Hindlimb muscle (tissue), 1 donor: ENCODE measurements at regions not wholly inside any gene's neighbourhood (a gene's known extent, or its start where the extent isn't known, plus 50 kb on each side); places are given as distances from the start of the nearest gene placed in this dataset.

Experiments
- DNase-seq: peaks from one replicate; pipeline ENCODE4 v3.0.0-alpha.2; 2013

DNA sequence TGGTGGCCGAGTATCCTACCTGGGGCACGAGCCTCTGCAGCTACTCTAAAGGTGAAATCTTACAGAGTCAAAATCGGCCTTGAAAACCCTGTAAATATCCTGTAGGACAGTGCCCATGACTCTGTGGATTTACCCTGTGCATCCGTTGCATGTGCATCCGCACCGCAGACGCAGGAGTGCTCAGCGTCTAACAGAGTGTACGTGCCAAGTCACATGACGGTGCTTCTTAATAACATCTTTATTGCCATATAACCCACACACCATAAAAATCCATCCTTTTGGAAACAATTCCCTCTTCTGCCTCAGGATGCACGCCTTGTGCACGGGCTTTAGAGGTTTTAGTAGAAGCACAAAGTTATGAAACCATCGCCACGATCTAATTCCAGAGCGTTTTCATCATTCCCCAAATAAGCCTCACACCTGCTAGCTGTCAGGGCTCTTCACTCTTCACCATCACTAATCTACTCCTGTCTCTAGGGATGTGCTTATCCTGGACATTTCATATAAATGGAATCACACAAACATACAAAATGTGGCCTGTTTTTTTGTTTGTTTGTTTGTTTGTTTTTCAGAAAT, 384.5 kb upstream of the SULF2 start:
- DNase-seq: no peak

DNA sequence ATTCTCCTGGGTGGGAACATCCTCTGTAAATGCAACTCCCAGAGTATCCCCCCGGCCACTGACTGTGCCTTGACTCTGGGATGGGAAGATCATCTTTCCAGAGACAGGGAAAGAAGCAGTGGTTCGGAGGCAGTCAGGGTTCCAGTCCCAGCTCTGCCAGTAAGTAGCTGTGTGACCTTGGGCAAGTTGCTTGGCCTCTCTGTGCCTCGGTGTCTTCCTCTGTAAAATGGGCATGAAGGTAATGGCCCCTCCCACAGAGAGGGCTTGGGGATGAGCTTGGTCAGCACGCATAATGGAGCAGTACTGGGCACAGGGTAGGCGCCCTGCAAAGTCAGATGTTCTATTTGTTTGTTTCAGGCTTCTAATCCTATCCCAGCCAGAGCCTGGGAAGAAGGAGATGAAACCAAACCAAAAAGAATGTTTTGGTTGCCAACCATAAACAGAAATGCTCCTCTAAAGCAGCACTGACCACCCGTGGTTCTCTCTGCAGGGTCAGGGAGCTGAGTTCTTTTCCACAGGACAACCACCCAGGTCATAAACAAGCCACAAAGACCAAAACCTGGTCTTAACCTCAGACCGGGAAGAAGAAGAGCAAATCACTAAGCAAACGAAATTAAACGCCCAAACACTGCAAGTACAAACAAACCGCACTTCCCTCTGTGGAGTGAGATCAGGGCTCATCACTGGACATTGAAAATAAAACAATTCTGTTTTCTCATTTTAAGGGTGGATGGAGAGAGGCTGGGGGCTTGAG, 381.0 kb upstream of the SULF2 start:
- no peak for DNase-seq

DNA sequence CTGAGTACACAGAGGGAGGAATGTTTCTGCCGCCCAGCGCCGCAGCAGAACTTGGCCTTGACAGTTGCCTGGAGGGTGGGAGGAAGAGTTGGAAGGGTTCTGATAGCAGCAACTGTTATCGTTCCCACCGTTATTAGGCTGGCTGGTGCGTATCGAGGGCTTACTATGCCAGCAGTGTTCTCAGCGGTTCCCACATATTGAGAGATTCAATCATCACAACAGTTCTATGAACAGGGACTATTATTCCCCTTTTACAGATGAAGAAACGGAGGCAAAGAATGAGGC, 380.1 kb upstream of the SULF2 start:
- DNase-seq: no peak

DNA sequence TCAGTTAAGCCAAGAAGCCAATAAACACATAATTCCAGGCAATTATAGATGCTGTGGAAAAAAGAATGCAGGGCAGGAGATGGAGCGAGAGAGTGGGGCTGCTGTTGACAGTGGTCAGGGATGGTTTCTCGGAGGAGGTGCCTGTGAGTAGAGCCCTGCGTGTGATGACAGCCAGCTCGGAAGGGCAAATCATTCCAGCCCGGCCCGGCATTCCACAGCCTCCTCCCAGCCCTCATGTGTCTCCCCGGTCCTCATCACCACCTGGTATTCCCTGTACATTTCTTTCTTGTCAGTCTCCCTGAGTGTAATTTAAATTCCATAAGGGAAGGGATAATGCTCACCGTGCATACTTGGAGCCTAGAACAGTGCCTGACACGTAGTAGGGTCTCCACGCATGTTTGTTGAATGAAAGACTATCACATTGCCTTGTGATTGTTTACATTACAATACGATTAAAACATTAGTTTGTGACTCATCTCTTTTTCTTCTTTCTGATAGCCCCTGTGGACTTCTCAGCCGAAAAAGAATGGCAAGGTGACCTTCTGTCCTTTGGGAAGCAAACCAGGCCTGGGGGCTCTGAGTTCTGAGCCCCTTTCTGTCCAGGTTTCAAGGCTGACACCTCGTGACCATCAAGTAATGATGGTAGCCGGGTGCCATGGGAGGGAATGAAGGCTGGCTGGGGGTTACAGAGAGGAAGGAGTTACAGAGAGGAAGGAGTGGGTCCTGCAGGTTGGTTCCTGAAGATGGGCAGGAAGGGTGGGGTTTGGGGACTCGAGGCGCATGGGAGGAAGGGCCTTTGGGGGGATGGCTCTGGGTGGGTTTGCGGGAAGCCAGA, 379.5 kb upstream of the SULF2 start:
- DNase-seq: no peak

- no peak for DNase-seq
Measured at GRCh38 chr20:48164034-48164433, 378.8 kb upstream of the SULF2 start.

GRCh38 chr20:48163505-48163904, 378.2 kb upstream of the SULF2 start:
- no peak for DNase-seq

DNA sequence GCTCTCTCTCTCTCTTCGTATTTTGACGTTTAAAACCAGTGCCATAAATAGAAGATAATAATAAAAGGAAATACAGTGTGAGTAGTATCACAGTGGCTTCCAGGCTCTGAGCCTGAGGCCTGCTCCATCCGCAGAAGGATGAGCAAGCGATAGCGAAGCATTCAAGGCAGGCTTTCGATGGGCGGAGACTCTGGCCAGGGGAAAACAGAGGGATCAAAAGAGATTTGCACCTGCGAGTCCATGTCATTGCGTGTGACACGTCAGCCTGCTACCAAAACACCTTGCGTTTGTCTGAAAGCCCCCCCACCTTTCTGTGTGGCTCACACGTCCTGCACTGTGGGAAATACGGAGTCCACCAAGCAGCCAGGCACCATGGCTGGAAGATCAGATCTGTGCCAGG, 377.3 kb upstream of the SULF2 start:
- DNase-seq: no peak

DNA sequence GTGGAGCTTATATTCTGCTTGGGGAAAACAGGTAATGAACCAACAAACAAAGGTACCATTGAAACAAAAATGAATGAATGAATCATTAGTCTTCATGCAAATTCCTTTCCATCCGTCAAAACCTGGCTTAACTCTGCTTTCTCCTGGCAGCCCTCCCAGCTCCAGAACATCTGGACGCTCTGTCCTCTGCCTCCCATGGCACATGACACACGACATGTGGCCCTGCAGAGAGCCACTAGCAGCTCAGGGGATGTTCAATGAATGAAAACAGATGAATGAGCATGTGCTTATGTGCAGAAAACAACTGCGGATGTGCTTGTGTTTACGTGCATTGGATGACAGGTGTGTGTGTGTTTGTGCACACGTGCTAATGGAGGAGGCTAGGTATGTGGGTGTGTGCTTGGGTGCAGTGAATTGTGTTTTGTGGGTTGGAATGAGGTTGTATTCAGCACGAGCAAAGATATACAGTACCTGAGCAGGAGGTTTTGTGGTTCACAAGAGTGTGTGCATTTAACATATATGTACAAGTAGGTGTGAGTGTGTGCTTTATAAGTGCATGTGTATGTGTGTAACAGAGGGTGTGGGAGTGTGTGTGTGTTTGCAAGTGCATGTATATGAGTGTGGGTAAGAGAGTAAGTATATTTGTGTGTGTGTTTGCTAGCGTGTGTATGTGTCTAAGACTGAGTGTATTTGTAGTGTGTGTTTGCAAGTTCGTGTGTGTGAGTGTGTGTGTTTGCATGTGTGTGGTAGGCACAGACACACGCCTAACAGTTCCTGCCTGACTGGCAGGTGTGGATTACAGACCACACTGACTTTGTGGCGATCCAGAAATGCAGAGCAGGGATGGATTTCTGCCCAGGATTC, 374.1 kb upstream of the SULF2 start:
- no peak for DNase-seq

DNA sequence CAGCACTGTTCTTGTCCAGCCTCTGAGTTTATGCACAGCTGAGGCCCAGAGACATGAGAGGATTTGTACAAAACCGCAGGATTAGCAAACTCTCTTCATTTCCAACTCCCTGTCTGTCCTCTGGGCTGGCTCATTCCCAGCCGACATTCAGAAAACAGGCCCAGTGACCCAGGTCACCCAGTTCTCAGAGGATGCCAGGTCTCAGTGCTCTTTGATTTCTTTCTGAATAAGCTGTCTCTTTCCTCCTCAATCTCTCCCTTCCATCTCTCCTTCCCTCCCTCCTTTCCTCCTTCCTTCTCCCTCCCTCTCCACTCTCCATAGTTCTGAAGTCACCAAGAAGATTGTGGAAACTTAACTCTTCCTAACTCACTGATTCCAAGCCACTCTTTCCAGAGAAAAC, 372.7 kb upstream of the SULF2 start:
- no peak for DNase-seq

- DNase-seq: no peak
Measured at GRCh38 chr20:48156951-48157700, 371.8 kb upstream of the SULF2 start.

DNA sequence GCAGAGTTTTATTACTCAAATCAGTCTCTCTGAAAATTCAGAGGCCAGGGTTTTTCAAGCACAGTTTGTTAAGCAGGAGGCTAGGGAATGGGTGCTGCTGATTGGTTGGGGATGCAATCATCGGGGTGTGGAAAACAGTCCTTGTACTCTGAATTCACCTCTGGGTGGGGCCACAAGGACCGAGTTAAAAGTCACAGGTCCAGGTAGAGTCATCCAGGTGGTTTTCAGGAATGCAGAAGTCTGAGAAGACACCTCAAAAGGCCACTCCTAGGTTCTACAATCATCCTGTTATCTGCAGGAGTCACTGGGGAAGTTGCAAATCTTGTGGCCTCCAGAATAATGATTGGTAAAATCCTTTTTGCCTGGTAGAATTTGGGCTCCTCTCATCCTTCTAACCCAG, 371.2 kb upstream of the SULF2 start:
- no peak for DNase-seq

DNA sequence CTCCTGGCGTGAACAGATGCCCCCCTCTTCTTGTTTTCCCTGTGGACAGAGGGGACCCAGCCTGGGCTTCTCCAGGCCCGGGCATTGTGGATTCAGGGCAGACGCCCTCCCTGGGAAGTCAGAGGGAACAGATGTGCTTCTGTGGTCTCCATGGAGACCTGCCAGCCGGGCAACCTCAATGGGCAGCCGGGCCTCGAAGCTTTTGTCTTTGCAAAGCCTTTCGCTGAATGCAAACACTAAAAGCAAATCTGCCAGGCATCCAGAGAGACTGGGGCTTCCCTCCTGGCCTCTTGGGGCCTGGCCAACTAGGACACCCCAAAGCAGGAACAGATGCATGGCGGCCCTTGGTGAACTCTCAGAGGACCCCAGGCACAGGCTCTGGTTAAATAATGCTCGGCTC, 370.0 kb upstream of the SULF2 start:
- DNase-seq: no peak

DNA sequence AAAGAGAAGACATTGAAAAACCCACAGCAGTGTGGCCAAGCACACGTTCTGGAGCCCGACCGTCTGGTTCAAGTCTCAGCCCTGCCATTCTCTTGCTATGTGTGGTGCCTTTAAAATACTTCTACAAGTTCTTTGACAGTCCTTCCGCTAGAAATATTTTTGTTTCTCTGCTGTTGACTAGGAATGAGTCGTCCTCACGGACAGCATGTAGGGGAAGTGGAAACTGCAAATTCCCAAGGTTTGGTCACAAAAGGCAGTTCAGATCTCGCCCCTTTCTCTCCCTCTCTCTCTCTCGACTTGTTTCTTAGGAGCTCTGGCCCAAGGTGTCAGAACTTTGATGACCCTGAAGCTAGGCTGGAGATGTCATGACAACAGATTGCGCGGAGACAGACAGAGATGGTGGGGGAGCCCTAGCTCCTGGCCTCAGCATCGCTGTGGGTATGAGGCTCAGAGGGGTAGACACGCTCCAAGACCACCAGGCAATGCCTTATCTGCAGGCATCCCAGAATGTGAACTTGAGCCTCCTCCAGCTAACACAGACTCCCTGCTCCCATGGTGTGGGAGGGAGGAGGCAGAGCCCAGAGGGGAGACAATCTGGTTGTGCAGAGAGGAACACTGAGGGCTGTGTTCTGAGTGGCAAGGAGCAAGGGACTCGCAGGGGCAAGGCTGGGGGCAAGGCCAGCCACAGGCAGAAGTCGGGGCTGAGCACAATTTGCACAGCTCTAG, 368.9 kb upstream of the SULF2 start:
- no peak for DNase-seq

- DNase-seq: peak; percentile 40
Measured at GRCh38 chr20:48153523-48153922, 368.2 kb upstream of the SULF2 start.

DNA sequence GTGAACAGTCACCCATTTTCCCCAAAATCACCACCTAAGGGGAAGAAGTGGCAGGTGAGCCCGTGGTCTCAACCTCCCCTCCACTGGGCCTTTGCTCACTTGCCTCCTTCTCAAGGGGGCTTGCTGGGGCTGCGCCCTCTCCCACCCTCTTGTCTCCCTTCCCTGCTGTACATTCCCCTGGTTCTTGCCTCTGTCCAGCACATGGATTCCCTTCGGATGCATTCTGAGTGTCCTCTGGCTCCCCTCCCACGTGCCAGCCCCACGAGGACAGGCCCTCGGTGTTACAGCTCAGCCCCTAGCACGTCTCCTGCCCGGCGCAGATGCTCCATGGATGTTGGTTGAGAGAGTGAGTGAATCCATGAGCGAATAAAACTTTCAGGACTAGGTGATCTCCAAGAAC, 367.8 kb upstream of the SULF2 start:
- DNase-seq: no peak

DNA sequence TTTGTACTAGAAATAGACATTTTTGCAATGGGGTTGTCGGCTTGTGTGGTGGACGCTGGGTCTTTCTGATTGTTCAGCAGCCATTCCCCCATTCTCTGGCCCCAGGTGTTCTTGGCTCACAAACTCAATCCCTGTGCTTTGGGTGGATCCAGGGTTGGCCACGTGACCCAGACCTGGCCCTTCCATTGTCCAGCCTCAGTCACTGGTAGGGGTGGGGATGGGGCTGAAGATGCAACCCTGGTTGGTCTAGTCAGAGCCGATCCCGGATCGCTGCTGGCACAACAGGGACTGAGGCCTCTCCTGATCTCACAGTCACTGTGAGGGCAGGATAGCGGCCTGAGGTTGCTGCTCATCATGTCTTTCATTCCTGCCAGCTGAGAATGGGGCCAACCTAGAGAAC, 365.3 kb upstream of the SULF2 start:
- DNase-seq: no peak

- no peak for DNase-seq
Measured at GRCh38 chr20:48149902-48150301, 364.6 kb upstream of the SULF2 start.

DNA sequence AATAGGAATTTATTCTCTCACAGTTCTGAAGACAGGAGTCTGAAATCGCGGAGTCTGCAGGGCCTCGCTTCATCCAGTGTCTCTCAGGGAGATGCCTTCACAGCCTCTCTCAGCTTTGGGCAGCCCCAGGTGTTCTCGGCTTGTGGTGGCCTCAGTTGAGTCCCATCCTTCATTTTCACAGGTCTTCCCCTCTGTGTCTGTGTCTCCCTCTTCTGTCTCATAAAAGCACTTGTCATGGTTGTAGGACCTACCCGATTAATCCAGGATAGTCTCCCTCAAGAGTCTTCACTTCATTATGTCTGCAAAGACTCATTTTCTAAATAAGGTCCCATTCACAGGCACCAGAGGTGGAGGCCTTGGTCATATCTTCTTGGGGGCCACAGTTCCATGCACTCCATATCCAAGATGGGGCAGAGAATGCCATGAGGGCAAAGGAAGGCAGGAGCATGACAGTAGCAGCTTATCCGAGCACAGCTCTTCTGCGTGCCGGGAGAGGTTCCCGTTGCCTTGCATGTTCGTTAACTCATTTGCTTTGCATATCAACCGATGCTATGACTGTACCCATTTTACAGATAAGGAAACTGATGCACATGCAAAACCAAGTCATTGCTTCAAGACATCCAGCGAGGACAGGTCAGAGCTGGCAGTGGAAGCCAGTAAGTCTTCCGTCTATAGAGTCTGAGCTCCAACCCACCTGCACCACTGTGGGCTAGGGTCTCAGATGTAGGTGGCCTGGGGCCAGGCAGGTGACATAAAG, 363.8 kb upstream of the SULF2 start:
- no peak for DNase-seq

DNA sequence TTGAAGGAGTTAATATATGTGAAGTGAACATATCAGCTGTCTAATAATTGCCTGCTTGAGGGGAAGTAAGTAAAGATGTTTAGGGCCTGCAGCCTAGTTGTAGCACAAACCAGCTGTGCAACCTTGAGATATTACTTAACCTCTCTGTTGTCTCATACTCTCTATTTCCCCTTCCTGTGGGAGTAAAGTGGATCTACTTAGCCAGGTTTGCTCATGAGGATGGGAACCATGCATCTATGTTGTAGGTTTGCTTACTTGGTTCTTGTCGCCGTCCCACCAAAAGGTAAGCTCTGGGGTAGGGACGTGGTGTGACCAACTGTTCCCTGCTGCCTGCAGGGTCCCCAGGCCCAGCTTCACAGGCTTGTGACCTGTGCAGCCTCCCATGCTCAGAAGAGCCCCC, 362.7 kb upstream of the SULF2 start:
- no peak for DNase-seq

DNA sequence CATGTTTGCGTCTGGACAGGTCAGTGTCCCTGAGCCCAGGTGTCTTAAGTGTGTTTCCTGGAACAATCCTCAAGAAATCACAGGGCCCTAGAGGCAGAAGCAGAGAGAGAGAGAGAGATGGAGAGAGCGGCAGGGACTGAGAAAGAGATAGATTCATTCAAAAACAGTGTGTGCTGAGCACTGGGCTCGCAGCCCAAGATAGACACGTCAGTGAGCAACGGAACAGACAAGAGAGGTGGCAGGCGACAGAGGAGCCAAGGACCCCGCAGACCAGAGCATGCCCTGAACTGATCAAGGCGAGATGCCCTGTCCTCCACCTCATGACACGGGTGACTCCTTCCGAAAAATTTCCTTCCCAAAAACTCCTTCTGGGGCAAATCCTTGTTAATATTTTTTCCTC, 362.0 kb upstream of the SULF2 start:
- no peak for DNase-seq

- no peak for DNase-seq
Measured at GRCh38 chr20:48146877-48147276, 361.6 kb upstream of the SULF2 start.
